SK-N-MC (cell line): ENCODE measurements at regions not wholly inside any gene's neighbourhood (a gene's known extent, or its start where the extent isn't known, plus 50 kb on each side); places are given as distances from the start of the nearest gene placed in this dataset.

ENCODE experiments used
- EZH2 ChIP-seq: fragments of 200-600 bp; sonication (generic); IDR thresholded peaks from one replicate; pipeline ENCODE4 v1.6.1; 2017; ENCODE audit warnings: antibody characterized with exemption
- FOXP2 ChIP-seq: optimal IDR thresholded peaks from 2 replicates; pipeline ENCODE3; 2011; ENCODE audit warnings: mild to moderate bottlenecking, moderate library complexity; ENCODE audit not compliant: insufficient read depth; ENCODE audit errors: extremely low read length, control extremely low read depth
- POLR2AphosphoS5 ChIP-seq: IDR thresholded peaks from 2 replicates; pipeline ENCODE4 v1.6.1; 2012; ENCODE audit warnings: mild to moderate bottlenecking, low read depth, low read length, borderline replicate concordance

- no peak for TF ChIP-seq EZH2
- TF ChIP-seq POLR2AphosphoS5: no peak
- TF ChIP-seq FOXP2: no peak
These were observed 158.0 kb upstream of the SPHKAP start for GRCh38 chr2:228339525-228339924.
